IMR-90 (cell line): ENCODE measurements at regions not wholly inside any gene's neighbourhood (a gene's known extent, or its start where the extent isn't known, plus 50 kb on each side); places are given as distances from the start of the nearest gene placed in this dataset.

Experiments used
- ATAC-seq: fragments of 200-7000 bp; cut with Tn5 transposase; 2 replicates; pipeline ENCODE4 v1.9.1; 2020; ENCODE audit warnings: low read depth, mild to moderate bottlenecking, moderate library complexity
- BruUV-seq: library from RNA; stranded (reverse); fragments of 400-500 nt; replicated peaks from 2 replicates; lab custom pipeline; 2021; lab: Mats Ljungman, UMichigan
- CTCF ChIA-PET: fragments of 300-600 bp; formaldehyde crosslinking; extraction: SDS; loops from one replicate; lab custom pipeline; 2021; ENCODE audit warnings: antibody characterized with exemption; lab: Yijun Ruan, JAX
- POLR2A ChIA-PET: fragments of 300-600 bp; sonication (Branson Sonifier 250); formaldehyde crosslinking; loops from one replicate; lab custom pipeline; 2022; ENCODE audit warnings: antibody characterized with exemption; ENCODE audit not compliant: unreplicated experiment; lab: Charles Lee
- DNase-seq: peaks from one replicate; pipeline ENCODE4 v3.0.0; 2013
- H2AFZ ChIP-seq: replicated peaks from 2 replicates; pipeline ENCODE3; 2013; ENCODE audit warnings: low read length, mild to moderate bottlenecking; ENCODE audit not compliant: poor library complexity
- H2AK5ac ChIP-seq: 2 replicates; pipeline ENCODE4 v1.6.1; 2013; ENCODE audit warnings: low read depth, low read length, inconsistent platforms
- H2AK9ac ChIP-seq: replicated peaks from 2 replicates; pipeline ENCODE3; 2013; ENCODE audit warnings: mild to moderate bottlenecking, low read depth, low read length, moderate library complexity; ENCODE audit not compliant: poor library complexity
- H2BK120ac ChIP-seq: 2 replicates; pipeline ENCODE4 v1.6.1; 2013; ENCODE audit warnings: low read depth, low read length, inconsistent platforms
- H2BK15ac ChIP-seq: 3 replicates; pipeline ENCODE4 v1.6.1; 2013; ENCODE audit warnings: low read depth, low read length, inconsistent platforms
- H2BK20ac ChIP-seq: 2 replicates; pipeline ENCODE4 v1.6.1; 2013; ENCODE audit warnings: low read depth, mild to moderate bottlenecking, inconsistent platforms, low read length, moderate library complexity
- H2BK5ac ChIP-seq: 2 replicates; pipeline ENCODE4 v1.6.1; 2013; ENCODE audit warnings: mild to moderate bottlenecking, low read depth, low read length, inconsistent platforms; ENCODE audit not compliant: poor library complexity, severe bottlenecking
- H3K14ac ChIP-seq: replicated peaks from 2 replicates; pipeline ENCODE4 v1.6.1; 2013; ENCODE audit warnings: low read depth, low read length, inconsistent platforms
- H3K18ac ChIP-seq: 2 replicates; pipeline ENCODE4 v1.6.1; 2013; ENCODE audit warnings: low read depth, low read length, control low read depth
- H3K23ac ChIP-seq: 2 replicates; pipeline ENCODE4 v1.6.1; 2013; ENCODE audit warnings: low read depth, low read length, inconsistent platforms
- H3K27ac ChIP-seq: 2 replicates; pipeline ENCODE4 v1.5.1; 2013; ENCODE audit warnings: mild to moderate bottlenecking, control low read depth, low read length; ENCODE audit not compliant: insufficient read depth
- H3K27me3 ChIP-seq: 2 replicates; pipeline ENCODE4 v1.6.1; 2013; ENCODE audit warnings: low read length; ENCODE audit not compliant: control insufficient read depth, insufficient read depth
- H3K36me3 ChIP-seq: 2 replicates; pipeline ENCODE4 v1.6.1; 2013; ENCODE audit warnings: low read length, mixed read lengths; ENCODE audit not compliant: control insufficient read depth, insufficient read depth
- H3K4ac ChIP-seq: 2 replicates; pipeline ENCODE4 v1.6.1; 2013; ENCODE audit warnings: low read depth, low read length, inconsistent platforms
- H3K4me1 ChIP-seq: 2 replicates; pipeline ENCODE4 v1.6.1; 2013; ENCODE audit warnings: low read length, mixed read lengths; ENCODE audit not compliant: control insufficient read depth, insufficient read depth
- H3K4me2 ChIP-seq: 2 replicates; pipeline ENCODE4 v1.6.1; 2013; ENCODE audit warnings: low read depth, mild to moderate bottlenecking, control low read depth, low read length, moderate library complexity
- H3K4me3 ChIP-seq: 2 replicates; pipeline ENCODE4 v1.5.1; 2013; ENCODE audit warnings: low read depth, mild to moderate bottlenecking, control low read depth, low read length, moderate library complexity; ENCODE audit not compliant: insufficient read depth
- H3K56ac ChIP-seq: 2 replicates; pipeline ENCODE4 v1.6.1; 2013; ENCODE audit warnings: low read length, inconsistent platforms; ENCODE audit not compliant: insufficient read depth; ENCODE audit errors: extremely low read depth
- H3K79me1 ChIP-seq, 2 experiments: 2 replicates each; pipeline ENCODE4 v1.6.1; 2013; ENCODE audit warnings: low read length in 2 of 2, inconsistent platforms in 1 of 2, low read depth in 1 of 2
- H3K9ac ChIP-seq: 2 replicates; pipeline ENCODE4 v1.6.1; 2013; ENCODE audit warnings: low read depth, low read length, control low read depth
- H3K9me1 ChIP-seq: 2 replicates; pipeline ENCODE4 v1.6.1; 2013; ENCODE audit warnings: low read length, inconsistent platforms; ENCODE audit not compliant: insufficient read depth
- H3K9me3 ChIP-seq: 2 replicates; pipeline ENCODE4 v1.6.1; 2013; ENCODE audit warnings: low read length; ENCODE audit not compliant: control insufficient read depth, insufficient read depth
- H4K20me1 ChIP-seq: 2 replicates; pipeline ENCODE4 v1.6.1; 2013; ENCODE audit warnings: low read length, inconsistent platforms; ENCODE audit not compliant: insufficient read depth
- H4K5ac ChIP-seq: 2 replicates; pipeline ENCODE4 v1.6.1; 2013; ENCODE audit warnings: mild to moderate bottlenecking, low read depth, low read length, control low read depth
- H4K8ac ChIP-seq, 2 experiments: 2 replicates each; pipeline ENCODE4 v1.6.1; 2013; ENCODE audit warnings: low read depth in 2 of 2, low read length in 2 of 2, control low read depth in 1 of 2, inconsistent platforms in 1 of 2
- H4K91ac ChIP-seq: 2 replicates; pipeline ENCODE4 v1.6.1; 2013; ENCODE audit warnings: low read depth, low read length, inconsistent platforms; ENCODE audit not compliant: insufficient read depth
- BHLHE40 ChIP-seq: fragments of 150-350 bp; IDR thresholded peaks from 2 replicates; pipeline ENCODE4 v1.6.1; 2016; ENCODE audit warnings: mild to moderate bottlenecking, low read depth, low read length
- MAFK ChIP-seq: IDR thresholded peaks from 2 replicates; pipeline ENCODE4 v1.6.1; 2012; ENCODE audit warnings: low read depth, low read length, improper control_type of control experiment
- WGBS, 2 experiments: methylation state at CpG; one replicate each; pipeline versions ENCODE4 v1.1.5 to v1.1.7; 2013; ENCODE audit warnings: missing lambda C conversion rate in 2 of 2; ENCODE audit not compliant: insufficient read length in 1 of 2; ENCODE audit errors: extremely low coverage in 2 of 2; 5-methylcytosine and 5-hydroxymethylcytosine counted together
- dilution Hi-C: fragments of 300-500 bp; cut with HindIII; formaldehyde crosslinking; loops from one replicate; pipeline ENCODE4 v1.14.3; 2018; ENCODE audit warnings: low sequenced_read_pairs; ENCODE audit not compliant: unreplicated experiment
- in situ Hi-C: fragments of 300-500 bp; cut with MboI; formaldehyde crosslinking; loops from 3 replicates; pipeline ENCODE4 v1.14.3; 2019; ENCODE audit warnings: low sequenced_read_pairs, inconsistent platforms, mixed read lengths
- intact Hi-C: fragments of 100-400 bp; cut with micrococcal nuclease; formaldehyde crosslinking; loops from 2 replicates; pipeline ENCODE4 v1.10.0; 2022

DNA sequence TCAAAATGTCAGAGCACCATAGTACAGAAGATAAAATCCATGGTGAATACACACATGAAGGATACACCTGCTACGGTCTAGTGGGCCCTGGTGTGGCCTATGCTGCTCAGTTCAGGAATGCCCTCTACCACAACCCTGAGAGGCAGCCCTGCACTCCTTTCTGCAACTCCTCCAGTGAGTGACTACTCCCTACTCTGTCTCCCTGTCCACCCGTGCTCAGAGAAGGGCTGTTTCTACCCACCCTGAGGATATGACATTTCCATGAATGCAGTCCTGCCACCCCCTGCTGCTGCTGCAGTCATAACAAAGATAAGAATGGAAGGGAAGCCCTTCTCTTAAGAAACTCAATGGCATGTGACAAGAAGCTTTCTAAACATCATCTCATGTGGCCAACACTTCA, 137.0 kb downstream of the EN1 start:
- POLR2A ChIA-PET: no interaction called here
- Histone ChIP-seq H3K27me3 (peaks cover 8% of the 10 kb centered on the region), H3K9me3 (no peaks in the 10 kb centered on the region), H2BK120ac (no peak overlapping the region), H3K4me1 (no peaks in the 10 kb centered on the region), H3K9ac (no peak overlapping the region), H4K8ac (no peak overlapping the region), H2AK5ac (no peak overlapping the region), H2AFZ (no peak overlapping the region), H3K56ac (no peak overlapping the region), H3K4me2 (no peak overlapping the region), H3K9me1 (no peaks in the 10 kb centered on the region), H2AK9ac (no peak overlapping the region), H4K91ac (no peak overlapping the region), H3K79me1 (no peaks in the 10 kb centered on the region), H3K4me3 (no peak overlapping the region), H3K27ac (no peak overlapping the region), H2BK15ac (no peak overlapping the region), H4K5ac (no peak overlapping the region), H3K23ac (no peak overlapping the region), H2BK20ac (no peak overlapping the region), H2BK5ac (no peak overlapping the region), H3K4ac (no peak overlapping the region), H4K20me1 (no peaks in the 10 kb centered on the region), H3K36me3 (no peaks in the 10 kb centered on the region), H3K14ac (no peak overlapping the region), H3K18ac (no peak overlapping the region)
- DNase-seq (no peak), ATAC-seq (no peak)
- 33% methylated on average over 1 of the region's 2 CpGs; no CpG with 5 or more reads in 1 of the 2 experiments for whole genome bisulfite sequencing, 2 experiments
- CTCF ChIA-PET: no interaction called here
- in situ Hi-C loops: no loop called here
- BruUV-seq: no TSS peak
- no peak for TF ChIP-seq MAFK
- TF ChIP-seq BHLHE40: no peak
- intact Hi-C loops: no loop called here
- dilution Hi-C loops: no loop called here
